ENCODE measurements at regions not wholly inside any gene's neighbourhood (a gene's known extent, or its start where the extent isn't known, plus 50 kb on each side); places are given as distances from the start of the nearest gene placed in this dataset.
"Not testable (repeated sequence)": the region's sequence is repeated elsewhere in the genome, so short reads cannot be mapped to it uniquely, and the experiment has no call there.

- H3K4me3 ChIP-seq (replicated peaks in 1 of 4; ENCODE audit: control extremely low read depth in 1 of 4, insufficient read depth in 1 of 4, low read depth in 3 of 4, low read length in 4 of 4); H3K79me2 ChIP-seq (ENCODE audit: control insufficient read depth, insufficient read depth, low read length); H4K20me1 ChIP-seq (ENCODE audit: control insufficient read depth, extremely low read depth, insufficient read depth, low read length); H3K27ac ChIP-seq (ENCODE audit: insufficient read depth, low read length); H3K27me3 ChIP-seq (ENCODE audit: control insufficient read depth, insufficient read depth, low read length); H2AFZ ChIP-seq (ENCODE audit: low read length); H3K9me3 ChIP-seq (ENCODE audit: control insufficient read depth, insufficient read depth, low read depth, low read length); H3K36me3 ChIP-seq (ENCODE audit: control insufficient read depth, insufficient read depth, low read length); H3K4me2 ChIP-seq (ENCODE audit: extremely low read depth, insufficient read depth, low read length); H3K9ac ChIP-seq (ENCODE audit: insufficient read depth, low read length); H3K4me1 ChIP-seq (ENCODE audit: control insufficient read depth, extremely low read depth, insufficient read depth, low read length); DNase-seq (ENCODE audit: low read depth in 2 of 2): not testable (repeated sequence)
Measured at GRCh38 chr1:149196651-149197050, 93.3 kb upstream of the NBPF9 start.

GRCh38 chr1:149200567-149200966, 97.2 kb upstream of the NBPF9 start:
- not testable (repeated sequence) for H3K4me1 ChIP-seq (ENCODE audit: control insufficient read depth, extremely low read depth, insufficient read depth, low read length); H3K9me3 ChIP-seq (ENCODE audit: control insufficient read depth, insufficient read depth, low read depth, low read length); H3K36me3 ChIP-seq (ENCODE audit: control insufficient read depth, insufficient read depth, low read length); H3K9ac ChIP-seq (ENCODE audit: insufficient read depth, low read length); H3K4me2 ChIP-seq (ENCODE audit: extremely low read depth, insufficient read depth, low read length); H4K20me1 ChIP-seq (ENCODE audit: control insufficient read depth, extremely low read depth, insufficient read depth, low read length); H3K27me3 ChIP-seq (ENCODE audit: control insufficient read depth, insufficient read depth, low read length); H3K27ac ChIP-seq (ENCODE audit: insufficient read depth, low read length); H3K4me3 ChIP-seq (replicated peaks in 1 of 4; ENCODE audit: control extremely low read depth in 1 of 4, insufficient read depth in 1 of 4, low read depth in 3 of 4, low read length in 4 of 4); H2AFZ ChIP-seq (ENCODE audit: low read length); H3K79me2 ChIP-seq (ENCODE audit: control insufficient read depth, insufficient read depth, low read length)
- peak; percentile 35 to 68 for DNase-seq (ENCODE audit: low read depth in 2 of 2)

GRCh38 chr1:149202283-149202682, 98.9 kb upstream of the NBPF9 start:
- H3K36me3 ChIP-seq (ENCODE audit: control insufficient read depth, insufficient read depth, low read length); H3K4me2 ChIP-seq (ENCODE audit: extremely low read depth, insufficient read depth, low read length); H2AFZ ChIP-seq (ENCODE audit: low read length); H3K4me3 ChIP-seq (replicated peaks in 1 of 4; ENCODE audit: control extremely low read depth in 1 of 4, insufficient read depth in 1 of 4, low read depth in 3 of 4, low read length in 4 of 4); H3K9ac ChIP-seq (ENCODE audit: insufficient read depth, low read length); H4K20me1 ChIP-seq (ENCODE audit: control insufficient read depth, extremely low read depth, insufficient read depth, low read length); H3K27me3 ChIP-seq (ENCODE audit: control insufficient read depth, insufficient read depth, low read length); DNase-seq (ENCODE audit: low read depth in 2 of 2); H3K79me2 ChIP-seq (ENCODE audit: control insufficient read depth, insufficient read depth, low read length); H3K9me3 ChIP-seq (ENCODE audit: control insufficient read depth, insufficient read depth, low read depth, low read length); H3K27ac ChIP-seq (ENCODE audit: insufficient read depth, low read length); H3K4me1 ChIP-seq (ENCODE audit: control insufficient read depth, extremely low read depth, insufficient read depth, low read length): not testable (repeated sequence)

DNA sequence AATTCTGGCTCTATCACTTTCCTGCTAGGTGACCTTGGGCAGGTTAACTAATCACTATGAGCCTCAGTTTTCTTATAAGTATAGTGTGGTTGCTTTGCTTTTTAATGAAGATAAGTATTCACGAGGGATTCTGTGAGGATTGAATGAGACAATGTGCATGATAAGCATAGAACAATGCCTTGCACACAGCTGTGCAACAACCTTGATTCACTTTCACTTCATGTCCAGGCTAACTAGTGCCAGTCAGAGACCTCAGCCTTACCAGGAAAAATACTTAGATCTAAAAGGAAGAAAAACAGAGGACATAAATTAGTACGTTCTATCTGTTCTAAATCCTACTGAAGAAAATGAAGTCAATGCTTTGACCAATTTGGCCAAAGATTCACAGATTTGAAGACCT, 101.0 kb upstream of the NBPF9 start:
- not testable (repeated sequence) for H3K27me3 ChIP-seq (ENCODE audit: control insufficient read depth, insufficient read depth, low read length); H3K79me2 ChIP-seq (ENCODE audit: control insufficient read depth, insufficient read depth, low read length)

GRCh38 chr1:149208836-149209235, 105.5 kb upstream of the NBPF9 start:
- H3K27ac ChIP-seq (ENCODE audit: insufficient read depth, low read length); H3K4me1 ChIP-seq (ENCODE audit: control insufficient read depth, extremely low read depth, insufficient read depth, low read length); H3K9me3 ChIP-seq (ENCODE audit: control insufficient read depth, insufficient read depth, low read depth, low read length); H3K36me3 ChIP-seq (ENCODE audit: control insufficient read depth, insufficient read depth, low read length); DNase-seq (ENCODE audit: low read depth in 2 of 2); H3K4me3 ChIP-seq (replicated peaks in 1 of 4; ENCODE audit: control extremely low read depth in 1 of 4, insufficient read depth in 1 of 4, low read depth in 3 of 4, low read length in 4 of 4); H3K9ac ChIP-seq (ENCODE audit: insufficient read depth, low read length); H2AFZ ChIP-seq (ENCODE audit: low read length); H3K4me2 ChIP-seq (ENCODE audit: extremely low read depth, insufficient read depth, low read length); H4K20me1 ChIP-seq (ENCODE audit: control insufficient read depth, extremely low read depth, insufficient read depth, low read length); H3K79me2 ChIP-seq (ENCODE audit: control insufficient read depth, insufficient read depth, low read length); H3K27me3 ChIP-seq (ENCODE audit: control insufficient read depth, insufficient read depth, low read length): not testable (repeated sequence)

More for the DNA sequence above, 101.0 kb upstream of the NBPF9 start:
- H4K20me1 ChIP-seq (ENCODE audit: control insufficient read depth, extremely low read depth, insufficient read depth, low read length); H3K9me3 ChIP-seq (ENCODE audit: control insufficient read depth, insufficient read depth, low read depth, low read length); H3K9ac ChIP-seq (ENCODE audit: insufficient read depth, low read length); H3K36me3 ChIP-seq (ENCODE audit: control insufficient read depth, insufficient read depth, low read length); H3K4me1 ChIP-seq (ENCODE audit: control insufficient read depth, extremely low read depth, insufficient read depth, low read length); DNase-seq (ENCODE audit: low read depth in 2 of 2); H2AFZ ChIP-seq (ENCODE audit: low read length); H3K4me3 ChIP-seq (replicated peaks in 1 of 4; ENCODE audit: control extremely low read depth in 1 of 4, insufficient read depth in 1 of 4, low read depth in 3 of 4, low read length in 4 of 4); H3K27ac ChIP-seq (ENCODE audit: insufficient read depth, low read length); H3K4me2 ChIP-seq (ENCODE audit: extremely low read depth, insufficient read depth, low read length): not testable (repeated sequence)

- not testable (repeated sequence) for H3K79me2 ChIP-seq (ENCODE audit: control insufficient read depth, insufficient read depth, low read length); H3K9me3 ChIP-seq (ENCODE audit: control insufficient read depth, insufficient read depth, low read depth, low read length); H3K4me3 ChIP-seq (replicated peaks in 1 of 4; ENCODE audit: control extremely low read depth in 1 of 4, insufficient read depth in 1 of 4, low read depth in 3 of 4, low read length in 4 of 4); H4K20me1 ChIP-seq (ENCODE audit: control insufficient read depth, extremely low read depth, insufficient read depth, low read length); H3K36me3 ChIP-seq (ENCODE audit: control insufficient read depth, insufficient read depth, low read length); H3K27me3 ChIP-seq (ENCODE audit: control insufficient read depth, insufficient read depth, low read length); H2AFZ ChIP-seq (ENCODE audit: low read length); H3K4me1 ChIP-seq (ENCODE audit: control insufficient read depth, extremely low read depth, insufficient read depth, low read length); DNase-seq (ENCODE audit: low read depth in 2 of 2); H3K9ac ChIP-seq (ENCODE audit: insufficient read depth, low read length); H3K4me2 ChIP-seq (ENCODE audit: extremely low read depth, insufficient read depth, low read length); H3K27ac ChIP-seq (ENCODE audit: insufficient read depth, low read length)
Measured at GRCh38 chr1:149211757-149212420, 108.5 kb upstream of the NBPF9 start.

DNA sequence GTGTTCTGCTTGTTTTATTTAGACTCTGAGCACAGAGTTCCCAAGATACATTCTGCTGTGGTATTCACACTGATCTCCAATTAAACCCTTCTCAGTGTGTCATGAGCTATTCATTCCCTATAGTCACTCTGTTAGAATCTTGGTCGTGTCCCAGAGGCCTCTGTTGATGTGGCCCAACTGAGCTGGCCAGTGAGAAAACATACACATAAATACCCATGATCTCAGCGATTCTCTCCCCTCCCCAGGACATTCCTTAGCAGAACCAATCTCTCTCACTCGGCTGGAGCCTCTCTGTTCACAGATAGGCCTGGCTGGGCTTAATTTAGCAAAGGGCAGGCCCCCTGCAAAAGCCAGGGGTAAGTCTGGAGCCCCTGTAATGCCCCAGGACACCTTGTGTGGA, 109.6 kb upstream of the NBPF9 start:
- not testable (repeated sequence) for H3K4me1 ChIP-seq (ENCODE audit: control insufficient read depth, extremely low read depth, insufficient read depth, low read length); H3K4me2 ChIP-seq (ENCODE audit: extremely low read depth, insufficient read depth, low read length); H3K79me2 ChIP-seq (ENCODE audit: control insufficient read depth, insufficient read depth, low read length); H2AFZ ChIP-seq (ENCODE audit: low read length); DNase-seq (ENCODE audit: low read depth in 2 of 2); H3K9ac ChIP-seq (ENCODE audit: insufficient read depth, low read length); H3K36me3 ChIP-seq (ENCODE audit: control insufficient read depth, insufficient read depth, low read length); H3K27me3 ChIP-seq (ENCODE audit: control insufficient read depth, insufficient read depth, low read length); H4K20me1 ChIP-seq (ENCODE audit: control insufficient read depth, extremely low read depth, insufficient read depth, low read length); H3K27ac ChIP-seq (ENCODE audit: insufficient read depth, low read length); H3K9me3 ChIP-seq (ENCODE audit: control insufficient read depth, insufficient read depth, low read depth, low read length); H3K4me3 ChIP-seq (replicated peaks in 1 of 4; ENCODE audit: control extremely low read depth in 1 of 4, insufficient read depth in 1 of 4, low read depth in 3 of 4, low read length in 4 of 4)

All from fibroblast of lung (primary cell).